ENCODE measurements at regions not wholly inside any gene's neighbourhood (a gene's known extent, or its start where the extent isn't known, plus 50 kb on each side); places are given as distances from the start of the nearest gene placed in this dataset.

GRCh38 chr15:95816591-95816990 is 513.9 kb upstream of the NR2F2 start:
- TF ChIP-seq POLR2AphosphoS5 (IDR thresholded peaks at IDR 0.05; ENCODE audit: low read depth, low read length): no peak
- TF ChIP-seq REST (IDR thresholded peaks at IDR 0.05; ENCODE audit: insufficient read depth in 1 of 2, low read depth in 2 of 2, low read length in 2 of 2): no peak
- TF ChIP-seq FOXP2 (optimal IDR thresholded peaks at IDR 0.05; ENCODE audit: borderline replicate concordance, extremely low read depth, extremely low read length, insufficient read depth): no peak

Data from PFSK-1 (cell line).